H9 (cell line): ENCODE measurements at regions not wholly inside any gene's neighbourhood (a gene's known extent, or its start where the extent isn't known, plus 50 kb on each side); places are given as distances from the start of the nearest gene placed in this dataset.

ENCODE experiments used
- DNase-seq: peaks from one replicate; pipeline ENCODE4 v3.0.0-alpha.2; 2017
- H2AFZ ChIP-seq: one replicate; pipeline ENCODE4 v1.6.1; 2013; ENCODE audit warnings: mild to moderate bottlenecking, low read length, control low read depth, moderate library complexity
- H2AK5ac ChIP-seq: 2 replicates; pipeline ENCODE4 v1.6.1; 2013; ENCODE audit warnings: low read length, control low read depth, mixed read lengths; ENCODE audit not compliant: insufficient read length
- H2BK120ac ChIP-seq: one replicate; pipeline ENCODE4 v1.6.1; 2013; ENCODE audit warnings: low read depth, mild to moderate bottlenecking, low read length, control low read depth, inconsistent platforms; ENCODE audit not compliant: poor library complexity, severe bottlenecking
- H2BK12ac ChIP-seq: 2 replicates; pipeline ENCODE4 v1.6.1; 2013; ENCODE audit warnings: low read length, control low read depth, mixed read lengths, low read depth; ENCODE audit not compliant: insufficient read length
- H2BK15ac ChIP-seq: 2 replicates; pipeline ENCODE4 v1.6.1; 2013; ENCODE audit warnings: low read depth, low read length, control low read depth
- H2BK20ac ChIP-seq: one replicate; pipeline ENCODE4 v1.6.1; 2013; ENCODE audit warnings: low read depth, mild to moderate bottlenecking, low read length, control low read depth, inconsistent platforms; ENCODE audit not compliant: poor library complexity, severe bottlenecking
- H2BK5ac ChIP-seq: 2 replicates; pipeline ENCODE4 v1.6.1; 2013; ENCODE audit warnings: low read length, control low read depth, mixed read lengths; ENCODE audit not compliant: insufficient read length
- H3K14ac ChIP-seq: 2 replicates; pipeline ENCODE4 v1.6.1; 2013; ENCODE audit warnings: low read length, control low read depth; ENCODE audit not compliant: insufficient read depth
- H3K18ac ChIP-seq: 2 replicates; pipeline ENCODE4 v1.6.1; 2013; ENCODE audit warnings: low read depth, mild to moderate bottlenecking, mixed read lengths, low read length, control low read depth; ENCODE audit not compliant: insufficient read length
- H3K23ac ChIP-seq: 2 replicates; pipeline ENCODE4 v1.6.1; 2013; ENCODE audit warnings: low read length, control low read depth, mixed read lengths, low read depth; ENCODE audit not compliant: insufficient read length
- H3K23me2 ChIP-seq: 2 replicates; pipeline ENCODE4 v1.6.1; 2013; ENCODE audit warnings: low read depth, mild to moderate bottlenecking, mixed read lengths, low read length, control low read depth; ENCODE audit not compliant: insufficient read length, poor library complexity, severe bottlenecking
- H3K27ac ChIP-seq: 2 replicates; pipeline ENCODE4 v1.5.1; 2013; ENCODE audit warnings: low read length, control low read depth, mixed read lengths, low read depth; ENCODE audit not compliant: insufficient read length
- H3K27me3 ChIP-seq: 2 replicates; pipeline ENCODE4 v1.6.1; 2013; ENCODE audit warnings: low read length, control low read depth, inconsistent platforms; ENCODE audit not compliant: insufficient read depth
- H3K4ac ChIP-seq: 2 replicates; pipeline ENCODE4 v1.6.1; 2013; ENCODE audit warnings: low read depth, mild to moderate bottlenecking, control low read depth, inconsistent platforms, low read length, moderate library complexity
- H3K4me1 ChIP-seq: 2 replicates; pipeline ENCODE4 v1.6.1; 2013; ENCODE audit warnings: low read length, control low read depth, inconsistent platforms; ENCODE audit not compliant: insufficient read depth
- H3K4me2 ChIP-seq: 2 replicates; pipeline ENCODE4 v1.6.1; 2013; ENCODE audit warnings: low read length, control low read depth, mixed read lengths; ENCODE audit not compliant: insufficient read length, insufficient read depth
- H3K56ac ChIP-seq: 2 replicates; pipeline ENCODE4 v1.6.1; 2013; ENCODE audit warnings: low read depth, mild to moderate bottlenecking, mixed read lengths, low read length, control low read depth; ENCODE audit not compliant: insufficient read length
- H3K79me1 ChIP-seq: 2 replicates; pipeline ENCODE4 v1.6.1; 2013; ENCODE audit warnings: low read depth, mild to moderate bottlenecking, moderate library complexity, low read length, control low read depth, inconsistent platforms; ENCODE audit not compliant: insufficient read depth, poor library complexity, severe bottlenecking
- H3K79me2 ChIP-seq: 2 replicates; pipeline ENCODE4 v1.6.1; 2013; ENCODE audit warnings: low read length, control low read depth, inconsistent platforms; ENCODE audit not compliant: insufficient read depth
- H3K9ac ChIP-seq: 2 replicates; pipeline ENCODE4 v1.6.1; 2013; ENCODE audit warnings: low read length, control low read depth, mixed read lengths; ENCODE audit not compliant: insufficient read length; ENCODE audit errors: extremely low read depth
- H3K9me3 ChIP-seq: one replicate; pipeline ENCODE4 v1.6.1; 2013; ENCODE audit warnings: low read depth, low read length, inconsistent platforms; ENCODE audit not compliant: control insufficient read depth
- H3T11ph ChIP-seq: one replicate; pipeline ENCODE4 v1.6.1; 2013; ENCODE audit warnings: mild to moderate bottlenecking, low read length, control low read depth, inconsistent platforms
- H4K20me1 ChIP-seq: one replicate; pipeline ENCODE4 v1.6.1; 2013; ENCODE audit not compliant: control insufficient read depth, insufficient read length, insufficient read depth
- H4K5ac ChIP-seq: 2 replicates; pipeline ENCODE4 v1.6.1; 2013; ENCODE audit warnings: low read depth, mild to moderate bottlenecking, mixed read lengths, low read length, control low read depth; ENCODE audit not compliant: insufficient read length
- H4K8ac ChIP-seq: replicated peaks from 2 replicates; pipeline ENCODE4 v1.6.1; 2013; ENCODE audit warnings: low read length, control low read depth, mixed read lengths, low read depth; ENCODE audit not compliant: insufficient read length
- H4K91ac ChIP-seq: 2 replicates; pipeline ENCODE4 v1.6.1; 2013; ENCODE audit warnings: low read depth, mild to moderate bottlenecking, moderate library complexity, mixed read lengths, low read length, control low read depth; ENCODE audit not compliant: insufficient read length
- H3K27ac Mint-ChIP-seq, 3 experiments: 2 replicates in 2 of 3; 3 replicates in 1 of 3; pipeline ENCODE4 v1.8.0; 2020 to 2021; ENCODE audit warnings: mixed read lengths in 3 of 3, mild to moderate bottlenecking in 1 of 3, moderate library complexity in 1 of 3
- H3K27me3 Mint-ChIP-seq: 2 replicates; pipeline ENCODE4 v1.8.0; 2021; ENCODE audit warnings: low read depth, mild to moderate bottlenecking, moderate library complexity, mixed read lengths
- H3K36me3 Mint-ChIP-seq, 3 experiments: 2 replicates in 2 of 3; 3 replicates in 1 of 3; pipeline ENCODE4 v1.8.0; 2020 to 2021; ENCODE audit warnings: low read depth in 3 of 3, mixed read lengths in 3 of 3; ENCODE audit not compliant: insufficient read depth in 1 of 3
- H3K4me1 Mint-ChIP-seq, 2 experiments: 2 replicates each; pipeline ENCODE4 v1.8.0; 2020; ENCODE audit warnings: mixed read lengths in 2 of 2
- H3K4me3 Mint-ChIP-seq, 2 experiments: 2 replicates in 1 of 2; 3 replicates in 1 of 2; pipeline ENCODE4 v1.8.0; 2020 to 2021; ENCODE audit warnings: mild to moderate bottlenecking in 2 of 2, mixed read lengths in 2 of 2, moderate library complexity in 1 of 2
- H3K9me3 Mint-ChIP-seq, 2 experiments: 2 replicates in 1 of 2; 3 replicates in 1 of 2; pipeline ENCODE4 v1.8.0; 2020; ENCODE audit warnings: mild to moderate bottlenecking in 2 of 2, mixed read lengths in 2 of 2, moderate library complexity in 1 of 2
- WGBS: extraction: QIAGEN DNeasy Blood & Tissue Kit; methylation state at CpG from one replicate; pipeline ENCODE4 v1.1.7; 2013; ENCODE audit warnings: missing lambda C conversion rate, low lambda C conversion rate, mixed read lengths; ENCODE audit not compliant: insufficient read length; ENCODE audit errors: extremely low coverage; 5-methylcytosine and 5-hydroxymethylcytosine counted together
- TF ChIP-seq, protein P1 (sequence below): fragments of 200-600 bp; sonication (generic); conservative IDR thresholded peaks from 3 replicates; pipeline ENCODE4 v1.8.0; 2021; ENCODE audit warnings: antibody characterized with exemption, mild to moderate bottlenecking

DNA sequence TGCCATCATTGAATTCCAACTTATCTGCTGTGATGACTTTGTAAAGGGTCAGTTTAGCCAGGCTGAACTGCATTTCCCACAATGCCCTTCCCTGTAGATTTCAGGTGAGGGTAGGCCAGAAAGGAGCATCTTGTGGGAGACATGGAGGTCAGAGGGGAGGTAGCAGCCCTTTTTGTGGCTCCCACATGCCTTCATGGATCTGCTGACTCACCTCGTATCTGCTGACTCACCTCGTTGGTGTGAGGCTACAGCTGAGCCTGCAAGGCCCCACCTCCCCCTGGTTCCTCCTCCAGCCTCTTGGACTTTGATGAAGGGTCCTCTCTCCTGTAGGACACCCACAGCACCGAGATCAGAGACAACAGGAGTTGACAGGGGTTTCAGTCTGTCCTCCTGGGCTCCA is 102.5 kb downstream of the SALL1 start:
- no peak overlapping the region for H3K4ac ChIP-seq
- H3K4me3 Mint-ChIP-seq = no peak overlapping the region
- no peak for DNase-seq
- no peaks in the 10 kb centered on the region for H3K79me1 ChIP-seq
- H3K23ac ChIP-seq = no peak overlapping the region
- H2BK15ac ChIP-seq = no peak overlapping the region
- no peak overlapping the region for H2AFZ ChIP-seq
- no peak overlapping the region for H3K18ac ChIP-seq
- no peak overlapping the region; a peak in 1 of 7 replicates for H3K27ac Mint-ChIP-seq
- peaks cover 8% of the 10 kb centered on the region for H3K27me3 Mint-ChIP-seq
- no CpG with 5 or more reads among the region's 3 CpGs for WGBS
- no peak overlapping the region for H3K9ac ChIP-seq
- H3K4me2 ChIP-seq = no peak overlapping the region
- no peaks in the 10 kb centered on the region for H3K79me2 ChIP-seq
- TF ChIP-seq, protein P1, sequence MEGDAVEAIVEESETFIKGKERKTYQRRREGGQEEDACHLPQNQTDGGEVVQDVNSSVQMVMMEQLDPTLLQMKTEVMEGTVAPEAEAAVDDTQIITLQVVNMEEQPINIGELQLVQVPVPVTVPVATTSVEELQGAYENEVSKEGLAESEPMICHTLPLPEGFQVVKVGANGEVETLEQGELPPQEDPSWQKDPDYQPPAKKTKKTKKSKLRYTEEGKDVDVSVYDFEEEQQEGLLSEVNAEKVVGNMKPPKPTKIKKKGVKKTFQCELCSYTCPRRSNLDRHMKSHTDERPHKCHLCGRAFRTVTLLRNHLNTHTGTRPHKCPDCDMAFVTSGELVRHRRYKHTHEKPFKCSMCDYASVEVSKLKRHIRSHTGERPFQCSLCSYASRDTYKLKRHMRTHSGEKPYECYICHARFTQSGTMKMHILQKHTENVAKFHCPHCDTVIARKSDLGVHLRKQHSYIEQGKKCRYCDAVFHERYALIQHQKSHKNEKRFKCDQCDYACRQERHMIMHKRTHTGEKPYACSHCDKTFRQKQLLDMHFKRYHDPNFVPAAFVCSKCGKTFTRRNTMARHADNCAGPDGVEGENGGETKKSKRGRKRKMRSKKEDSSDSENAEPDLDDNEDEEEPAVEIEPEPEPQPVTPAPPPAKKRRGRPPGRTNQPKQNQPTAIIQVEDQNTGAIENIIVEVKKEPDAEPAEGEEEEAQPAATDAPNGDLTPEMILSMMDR = no peak
- H3K4me1 Mint-ChIP-seq = peaks cover 5 to 11% of the 10 kb centered on the region in 2 experiments
- H2BK12ac ChIP-seq = no peak overlapping the region
- H3K23me2 ChIP-seq = no peaks in the 10 kb centered on the region
- no peak overlapping the region for H4K8ac ChIP-seq
- H2BK20ac ChIP-seq = no peak overlapping the region
- H3K14ac ChIP-seq = no peak overlapping the region
- no peak overlapping the region for H2BK120ac ChIP-seq
- no peak overlapping the region for H4K91ac ChIP-seq
- no peaks in the 10 kb centered on the region for H3K4me1 ChIP-seq
- H4K20me1 ChIP-seq = no peaks in the 10 kb centered on the region
- H3K56ac ChIP-seq = no peak overlapping the region
- no peak overlapping the region for H3K27ac ChIP-seq
- no peak overlapping the region for H3T11ph ChIP-seq
- H3K27me3 ChIP-seq = no peaks in the 10 kb centered on the region
- no peaks in the 10 kb centered on the region for H3K9me3 ChIP-seq
- no peaks in the 10 kb centered on the region for H3K9me3 Mint-ChIP-seq
- H2BK5ac ChIP-seq = no peak overlapping the region
- H3K36me3 Mint-ChIP-seq = no peaks in the 10 kb centered on the region
- H2AK5ac ChIP-seq = no peak overlapping the region
- H4K5ac ChIP-seq = no peak overlapping the region
